ENCODE measurements at regions not wholly inside any gene's neighbourhood (a gene's known extent, or its start where the extent isn't known, plus 50 kb on each side); places are given as distances from the start of the nearest gene placed in this dataset.

- no peaks in the 10 kb centered on the region for H3K27me3 ChIP-seq (ENCODE audit: control insufficient read depth in 3 of 3, insufficient read depth in 3 of 3, low read length in 3 of 3)
- WGBS, 3 donors, result 91 to 95% (median 92%) methylated on average over 5 of the region's 5 CpGs
- FAIRE-seq, result no peak
Observed at GRCh38 chr21:27189870-27190269, 223.0 kb upstream of the ADAMTS5 start.

GRCh38 chr21:27173053-27173452 is 206.2 kb upstream of the ADAMTS5 start:
- no peak for FAIRE-seq
- Histone ChIP-seq H3K27ac (ENCODE audit: low read depth in 1 of 3, low read length in 2 of 3) (no peak overlapping the region), H3K36me3 (ENCODE audit: control insufficient read depth in 3 of 3, insufficient read depth in 2 of 3, low read depth in 1 of 3, low read length in 3 of 3) (no peaks in the 10 kb centered on the region), H3K4me1 (ENCODE audit: control insufficient read depth in 3 of 3, insufficient read depth in 2 of 3, low read depth in 1 of 3, low read length in 2 of 3) (no peaks in the 10 kb centered on the region), H3K9me3 (ENCODE audit: control insufficient read depth in 2 of 2, insufficient read depth in 1 of 2, low read depth in 1 of 2, low read length in 1 of 2) (no peaks in the 10 kb centered on the region), H3K27me3 (ENCODE audit: control insufficient read depth in 3 of 3, insufficient read depth in 3 of 3, low read length in 3 of 3) (no peaks in the 10 kb centered on the region), H3K4me3 (ENCODE audit: low read depth in 1 of 3, low read length in 3 of 3) (no peak overlapping the region)
- no peak for DNase-seq

More at GRCh38 chr21:27189870-27190269, 223.0 kb upstream of the ADAMTS5 start:
- H3K4me1 ChIP-seq (ENCODE audit: control insufficient read depth in 3 of 3, insufficient read depth in 2 of 3, low read depth in 1 of 3, low read length in 2 of 3), result no peaks in the 10 kb centered on the region
- H3K4me3 ChIP-seq (ENCODE audit: low read depth in 1 of 3, low read length in 3 of 3), result no peak overlapping the region
- H3K36me3 ChIP-seq (ENCODE audit: control insufficient read depth in 3 of 3, insufficient read depth in 2 of 3, low read depth in 1 of 3, low read length in 3 of 3), result no peaks in the 10 kb centered on the region
- DNase-seq, result no peak
- peaks cover 0 to 4% of the 10 kb centered on the region in 2 donors for H3K9me3 ChIP-seq (ENCODE audit: control insufficient read depth in 2 of 2, insufficient read depth in 1 of 2, low read depth in 1 of 2, low read length in 1 of 2)
- H3K27ac ChIP-seq (ENCODE audit: low read depth in 1 of 3, low read length in 2 of 3), result no peak overlapping the region

- Histone ChIP-seq H3K4me3 (ENCODE audit: low read depth in 1 of 3, low read length in 3 of 3) (no peak overlapping the region), H3K27ac (ENCODE audit: low read depth in 1 of 3, low read length in 2 of 3) (no peak overlapping the region), H3K27me3 (ENCODE audit: control insufficient read depth in 3 of 3, insufficient read depth in 3 of 3, low read length in 3 of 3) (no peaks in the 10 kb centered on the region), H3K36me3 (ENCODE audit: control insufficient read depth in 3 of 3, insufficient read depth in 2 of 3, low read depth in 1 of 3, low read length in 3 of 3) (no peaks in the 10 kb centered on the region), H3K4me1 (ENCODE audit: control insufficient read depth in 3 of 3, insufficient read depth in 2 of 3, low read depth in 1 of 3, low read length in 2 of 3) (no peaks in the 10 kb centered on the region), H3K9me3 (ENCODE audit: control insufficient read depth in 2 of 2, insufficient read depth in 1 of 2, low read depth in 1 of 2, low read length in 1 of 2) (no peaks in the 10 kb centered on the region)
- no peak for FAIRE-seq
- no peak for DNase-seq
- 59 to 77% (median 66%) methylated on average over 1 of the region's 1 CpG for WGBS, 3 donors
Observed at GRCh38 chr21:27171707-27172106, 204.8 kb upstream of the ADAMTS5 start.

GRCh38 chr21:27168084-27168483 is 201.2 kb upstream of the ADAMTS5 start:
- H3K27me3 ChIP-seq (ENCODE audit: control insufficient read depth in 3 of 3, insufficient read depth in 3 of 3, low read length in 3 of 3), result no peaks in the 10 kb centered on the region
- no peaks in the 10 kb centered on the region for H3K9me3 ChIP-seq (ENCODE audit: control insufficient read depth in 2 of 2, insufficient read depth in 1 of 2, low read depth in 1 of 2, low read length in 1 of 2)
- DNase-seq, result no peak
- H3K27ac ChIP-seq (ENCODE audit: low read depth in 1 of 3, low read length in 2 of 3), result no peak overlapping the region
- H3K4me3 ChIP-seq (ENCODE audit: low read depth in 1 of 3, low read length in 3 of 3), result no peak overlapping the region
- H3K36me3 ChIP-seq (ENCODE audit: control insufficient read depth in 3 of 3, insufficient read depth in 2 of 3, low read depth in 1 of 3, low read length in 3 of 3), result no peaks in the 10 kb centered on the region
- FAIRE-seq, result no peak
- no peaks in the 10 kb centered on the region for H3K4me1 ChIP-seq (ENCODE audit: control insufficient read depth in 3 of 3, insufficient read depth in 2 of 3, low read depth in 1 of 3, low read length in 2 of 3)
- 20 to 22% (median 20%) methylated on average over 2 of the region's 2 CpGs for WGBS, 3 donors

- no peak for FAIRE-seq
- DNase-seq, result peak in 1 of 2 donors; percentile 10
- Histone ChIP-seq H3K4me3 (ENCODE audit: low read depth in 1 of 3, low read length in 3 of 3) (no peak overlapping the region), H3K27ac (ENCODE audit: low read depth in 1 of 3, low read length in 2 of 3) (no peak overlapping the region), H3K27me3 (ENCODE audit: control insufficient read depth in 3 of 3, insufficient read depth in 3 of 3, low read length in 3 of 3) (no peaks in the 10 kb centered on the region), H3K36me3 (ENCODE audit: control insufficient read depth in 3 of 3, insufficient read depth in 2 of 3, low read depth in 1 of 3, low read length in 3 of 3) (no peaks in the 10 kb centered on the region), H3K4me1 (ENCODE audit: control insufficient read depth in 3 of 3, insufficient read depth in 2 of 3, low read depth in 1 of 3, low read length in 2 of 3) (no peaks in the 10 kb centered on the region), H3K9me3 (ENCODE audit: control insufficient read depth in 2 of 2, insufficient read depth in 1 of 2, low read depth in 1 of 2, low read length in 1 of 2) (no peaks in the 10 kb centered on the region)
- 51 to 74% (median 60%) methylated on average over 7 of the region's 7 CpGs for WGBS, 3 donors
Observed at GRCh38 chr21:27164208-27165177, 197.6 kb upstream of the ADAMTS5 start.

GRCh38 chr21:27158967-27159366 is 192.1 kb upstream of the ADAMTS5 start:
- Histone ChIP-seq H3K27me3 (ENCODE audit: control insufficient read depth in 3 of 3, insufficient read depth in 3 of 3, low read length in 3 of 3) (no peaks in the 10 kb centered on the region), H3K27ac (ENCODE audit: low read depth in 1 of 3, low read length in 2 of 3) (no peak overlapping the region), H3K36me3 (ENCODE audit: control insufficient read depth in 3 of 3, insufficient read depth in 2 of 3, low read depth in 1 of 3, low read length in 3 of 3) (no peaks in the 10 kb centered on the region), H3K9me3 (ENCODE audit: control insufficient read depth in 2 of 2, insufficient read depth in 1 of 2, low read depth in 1 of 2, low read length in 1 of 2) (no peaks in the 10 kb centered on the region), H3K4me3 (ENCODE audit: low read depth in 1 of 3, low read length in 3 of 3) (no peak overlapping the region), H3K4me1 (ENCODE audit: control insufficient read depth in 3 of 3, insufficient read depth in 2 of 3, low read depth in 1 of 3, low read length in 2 of 3) (no peaks in the 10 kb centered on the region)
- FAIRE-seq (no peak), DNase-seq (no peak)
- WGBS, 3 donors, result 41 to 61% (median 44%) methylated on average over 6 of the region's 6 CpGs

GRCh38 chr21:27157097-27157496 is 190.2 kb upstream of the ADAMTS5 start:
- no peak overlapping the region for H3K4me3 ChIP-seq (ENCODE audit: low read depth in 1 of 3, low read length in 3 of 3)
- no peaks in the 10 kb centered on the region for H3K36me3 ChIP-seq (ENCODE audit: control insufficient read depth in 3 of 3, insufficient read depth in 2 of 3, low read depth in 1 of 3, low read length in 3 of 3)
- no peaks in the 10 kb centered on the region for H3K9me3 ChIP-seq (ENCODE audit: control insufficient read depth in 2 of 2, insufficient read depth in 1 of 2, low read depth in 1 of 2, low read length in 1 of 2)
- 62 to 68% (median 63%) methylated on average over 7 of the region's 7 CpGs for WGBS, 3 donors
- H3K27ac ChIP-seq (ENCODE audit: low read depth in 1 of 3, low read length in 2 of 3), result no peak overlapping the region
- H3K27me3 ChIP-seq (ENCODE audit: control insufficient read depth in 3 of 3, insufficient read depth in 3 of 3, low read length in 3 of 3), result no peaks in the 10 kb centered on the region
- no peak for DNase-seq
- no peak for FAIRE-seq
- no peaks in the 10 kb centered on the region for H3K4me1 ChIP-seq (ENCODE audit: control insufficient read depth in 3 of 3, insufficient read depth in 2 of 3, low read depth in 1 of 3, low read length in 2 of 3)

- FAIRE-seq, result no peak
- WGBS, 3 donors, result 79 to 93% (median 92%) methylated on average over 1 of the region's 1 CpG
Observed at GRCh38 chr21:27156666-27157065, 189.8 kb upstream of the ADAMTS5 start.

GRCh38 chr21:27155130-27155500 is 188.2 kb upstream of the ADAMTS5 start:
- Histone ChIP-seq H3K4me3 (ENCODE audit: low read depth in 1 of 3, low read length in 3 of 3) (no peak overlapping the region), H3K36me3 (ENCODE audit: control insufficient read depth in 3 of 3, insufficient read depth in 2 of 3, low read depth in 1 of 3, low read length in 3 of 3) (no peaks in the 10 kb centered on the region), H3K9me3 (ENCODE audit: control insufficient read depth in 2 of 2, insufficient read depth in 1 of 2, low read depth in 1 of 2, low read length in 1 of 2) (no peaks in the 10 kb centered on the region), H3K4me1 (ENCODE audit: control insufficient read depth in 3 of 3, insufficient read depth in 2 of 3, low read depth in 1 of 3, low read length in 2 of 3) (no peaks in the 10 kb centered on the region), H3K27me3 (ENCODE audit: control insufficient read depth in 3 of 3, insufficient read depth in 3 of 3, low read length in 3 of 3) (no peaks in the 10 kb centered on the region), H3K27ac (ENCODE audit: low read depth in 1 of 3, low read length in 2 of 3) (no peak overlapping the region)
- 36 to 80% (median 46%) methylated on average over 1 of the region's 1 CpG for WGBS, 3 donors
- DNase-seq, result no peak
- FAIRE-seq, result no peak

More at GRCh38 chr21:27156666-27157065, 189.8 kb upstream of the ADAMTS5 start:
- Histone ChIP-seq H3K4me3 (ENCODE audit: low read depth in 1 of 3, low read length in 3 of 3) (no peak overlapping the region), H3K9me3 (ENCODE audit: control insufficient read depth in 2 of 2, insufficient read depth in 1 of 2, low read depth in 1 of 2, low read length in 1 of 2) (no peaks in the 10 kb centered on the region), H3K27me3 (ENCODE audit: control insufficient read depth in 3 of 3, insufficient read depth in 3 of 3, low read length in 3 of 3) (no peaks in the 10 kb centered on the region), H3K36me3 (ENCODE audit: control insufficient read depth in 3 of 3, insufficient read depth in 2 of 3, low read depth in 1 of 3, low read length in 3 of 3) (no peaks in the 10 kb centered on the region), H3K27ac (ENCODE audit: low read depth in 1 of 3, low read length in 2 of 3) (no peak overlapping the region), H3K4me1 (ENCODE audit: control insufficient read depth in 3 of 3, insufficient read depth in 2 of 3, low read depth in 1 of 3, low read length in 2 of 3) (no peaks in the 10 kb centered on the region)
- no peak for DNase-seq
